ENCODE measurements at regions not wholly inside any gene's neighbourhood (a gene's known extent, or its start where the extent isn't known, plus 50 kb on each side); places are given as distances from the start of the nearest gene placed in this dataset.

DNA sequence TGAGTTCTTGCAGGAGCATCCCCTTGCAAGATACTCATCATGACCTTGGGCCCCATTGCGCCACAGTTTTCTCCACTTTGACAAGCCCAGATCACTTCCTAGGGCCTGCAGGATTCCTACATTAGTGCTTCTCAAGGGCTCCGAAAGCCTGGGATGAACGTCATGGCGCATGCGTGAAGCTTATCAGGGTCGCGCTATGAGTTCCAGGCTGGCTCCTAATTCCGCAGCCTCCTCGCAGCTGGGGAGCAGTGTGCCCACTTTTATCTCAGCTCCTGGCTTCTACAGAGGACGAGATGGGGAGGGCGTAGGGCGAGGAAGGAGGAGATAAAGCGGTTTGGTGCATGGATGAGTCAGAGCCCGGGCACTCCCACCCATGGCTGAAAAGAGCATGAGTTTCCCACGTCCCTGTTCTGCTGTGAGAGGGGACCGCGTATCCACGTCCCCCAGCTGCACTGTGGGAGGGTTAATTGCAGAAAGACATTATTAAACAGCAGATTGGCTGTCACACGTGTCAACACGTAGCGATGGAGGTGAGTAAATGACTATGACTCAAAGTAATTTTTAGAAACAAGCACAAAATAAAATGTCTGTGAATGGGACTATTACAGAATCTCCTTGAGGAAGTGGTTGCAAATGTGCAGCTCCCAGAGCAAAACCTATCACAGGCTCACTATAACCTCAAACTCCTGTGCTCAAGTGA, 72.9 kb upstream of the DSP start:
- peak; percentile 74 to 79 (median 76) for DNase-seq

DNA sequence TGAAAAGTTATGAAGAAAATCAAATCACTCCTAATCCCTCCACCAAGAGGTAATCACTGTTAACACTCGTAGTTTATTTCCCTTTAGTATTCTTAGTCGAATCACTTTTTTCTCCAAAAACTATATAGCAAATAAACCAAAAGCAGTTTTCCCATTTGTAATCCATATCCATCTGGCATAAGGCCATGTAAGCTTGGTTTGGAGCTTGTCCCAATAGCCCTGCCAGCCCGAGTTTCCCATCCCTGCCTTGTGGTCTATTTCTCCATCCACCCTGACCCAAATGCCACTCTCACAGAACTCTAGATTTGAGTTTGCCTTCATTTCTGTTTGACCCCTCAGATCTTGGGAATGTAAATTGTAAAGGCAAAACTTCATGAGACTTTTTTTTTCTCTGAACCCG, 71.8 kb upstream of the DSP start:
- no peak for DNase-seq

DNA sequence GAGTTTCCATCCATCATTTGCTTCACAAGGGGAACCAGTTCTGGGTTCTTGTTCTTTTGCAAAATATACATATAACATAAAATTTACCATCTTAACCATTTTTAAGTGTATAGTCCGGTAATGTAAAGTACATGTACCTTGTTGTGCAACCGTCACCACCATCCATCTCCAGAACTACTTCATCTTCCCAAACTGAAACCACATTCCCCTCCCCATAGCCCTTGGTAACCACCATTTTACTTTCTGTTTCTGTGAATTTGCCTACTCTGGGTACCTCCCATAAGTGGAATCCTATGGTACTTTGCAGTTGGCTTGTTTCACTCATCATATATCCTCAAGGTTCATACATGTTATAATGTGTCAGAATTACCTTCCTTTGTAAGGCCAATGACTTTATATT, 70.3 kb upstream of the DSP start:
- DNase-seq = peak; percentile 36 to 55 (median 50)

DNA sequence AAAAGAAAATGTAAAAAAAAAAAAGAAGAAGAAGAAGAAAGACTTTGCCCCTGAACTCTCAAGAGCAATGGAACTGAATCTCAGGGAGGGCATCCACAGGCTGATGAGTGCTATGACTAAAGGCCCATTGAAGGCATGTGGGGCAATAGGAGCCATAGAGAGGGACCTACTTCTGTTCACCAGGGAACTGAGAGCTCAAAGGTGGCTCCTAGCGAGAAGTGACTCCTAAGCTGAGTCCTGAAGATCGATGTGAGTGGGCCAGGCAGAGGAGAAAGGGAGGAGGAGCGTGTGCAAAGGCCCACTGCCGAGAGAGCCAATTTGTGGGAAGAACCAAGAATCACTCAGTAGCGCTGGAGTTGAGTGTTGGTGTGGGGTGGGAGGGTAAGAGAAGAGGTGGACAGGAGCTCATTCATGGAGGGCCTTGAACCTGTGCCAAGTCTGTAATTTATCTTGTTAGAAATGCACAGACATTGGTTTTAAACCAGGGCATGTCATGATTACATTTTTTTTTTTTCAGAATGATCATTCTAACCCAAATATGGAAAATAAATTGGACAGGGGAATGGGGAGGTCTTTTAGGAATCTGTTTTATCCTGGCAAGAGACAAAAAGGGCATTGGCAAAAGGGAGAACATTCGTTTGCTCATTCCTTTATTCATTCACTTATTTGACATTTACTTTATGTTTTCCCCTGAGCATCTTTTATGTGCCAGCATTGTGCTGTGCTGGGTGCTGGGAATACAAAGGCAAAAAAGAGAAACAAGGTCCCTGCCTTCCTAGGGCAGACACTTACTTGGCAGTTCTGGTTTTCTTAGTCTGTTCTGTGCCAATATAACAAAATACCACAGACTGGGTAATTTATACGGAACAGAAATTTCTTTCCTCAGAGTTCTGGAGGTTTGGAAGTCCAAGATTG, 67.4 kb upstream of the DSP start:
- DNase-seq = no peak

DNA sequence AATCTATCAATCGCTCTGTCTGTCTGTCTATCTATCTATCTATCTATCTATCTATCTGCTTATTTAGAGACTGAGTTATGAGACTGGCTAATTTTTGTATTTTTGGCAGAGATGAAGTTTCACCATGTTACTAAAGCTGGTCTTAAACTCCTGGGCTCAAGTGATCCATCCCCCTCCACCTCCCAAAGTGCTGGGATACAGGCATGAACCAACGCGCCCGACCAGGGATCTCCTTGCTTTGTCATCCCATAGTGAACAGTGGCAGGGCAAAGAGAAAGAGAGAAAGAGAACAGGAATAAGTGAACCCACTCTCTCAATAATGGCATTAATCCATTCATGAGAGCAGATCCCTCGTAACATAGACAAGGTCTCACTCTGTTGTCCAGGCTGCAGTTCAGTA, 66.4 kb upstream of the DSP start:
- no peak for DNase-seq

DNA sequence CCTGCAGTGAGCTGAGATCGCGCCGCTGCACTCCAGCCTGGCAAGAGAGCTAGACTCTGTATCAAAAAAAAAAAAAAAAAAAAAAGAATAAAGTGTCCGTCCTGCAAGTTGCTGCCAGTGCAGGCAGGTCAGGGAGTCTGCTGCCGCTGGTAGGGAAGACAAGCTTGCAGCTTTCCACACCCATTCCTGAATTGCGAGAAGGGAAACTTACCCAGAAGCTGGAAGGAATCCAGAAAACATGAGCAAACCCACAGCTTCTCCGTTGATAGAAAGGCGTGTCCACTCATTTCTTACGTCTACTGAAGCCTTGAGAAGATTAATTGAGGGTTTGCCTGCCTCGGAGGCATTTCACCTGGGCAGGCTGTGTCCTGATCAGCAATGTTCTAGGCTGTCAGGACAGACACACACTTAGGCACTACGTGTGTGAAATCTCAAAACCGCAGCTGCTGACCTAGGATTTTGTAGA, 61.6 kb upstream of the DSP start:
- DNase-seq = peak; percentile 77 to 82 (median 82)

DNA sequence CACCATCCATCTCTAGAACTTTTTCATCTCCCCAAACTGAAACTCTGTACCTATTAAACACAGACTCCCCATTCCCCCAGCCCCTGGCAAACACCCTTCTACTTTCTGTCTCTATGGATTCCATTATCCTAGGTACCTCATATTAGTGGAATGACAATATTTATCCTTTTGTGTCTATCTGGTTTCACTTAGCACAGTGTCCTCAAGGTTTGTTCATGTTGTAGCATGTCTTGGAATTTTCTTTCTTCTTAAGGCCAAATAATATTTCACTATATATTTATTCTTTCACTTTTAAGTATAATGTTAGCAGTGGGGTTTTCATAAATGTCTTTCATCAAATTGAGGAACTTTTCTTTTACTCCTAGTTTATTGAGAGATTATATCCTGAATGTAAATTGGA, 56.8 kb upstream of the DSP start:
- no peak for DNase-seq

DNA sequence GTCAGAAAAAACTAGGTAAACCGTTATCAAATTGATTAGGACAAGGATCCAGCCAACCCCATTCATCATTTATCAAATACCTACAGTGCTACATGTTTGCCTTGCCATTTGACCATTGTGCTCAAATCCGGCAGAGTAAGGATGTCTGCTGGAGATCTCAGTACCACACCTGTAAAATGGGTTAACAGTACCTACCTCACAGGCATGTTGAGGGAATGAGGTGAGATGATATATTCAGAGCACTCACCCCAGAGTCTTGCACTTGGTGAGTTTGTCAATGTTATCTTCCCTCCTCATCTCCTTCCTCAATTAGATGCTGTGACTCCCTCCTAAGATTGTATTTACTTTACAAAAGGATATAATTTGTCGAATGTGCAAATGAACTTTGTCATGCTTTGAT, 54.5 kb upstream of the DSP start:
- DNase-seq = no peak

DNA sequence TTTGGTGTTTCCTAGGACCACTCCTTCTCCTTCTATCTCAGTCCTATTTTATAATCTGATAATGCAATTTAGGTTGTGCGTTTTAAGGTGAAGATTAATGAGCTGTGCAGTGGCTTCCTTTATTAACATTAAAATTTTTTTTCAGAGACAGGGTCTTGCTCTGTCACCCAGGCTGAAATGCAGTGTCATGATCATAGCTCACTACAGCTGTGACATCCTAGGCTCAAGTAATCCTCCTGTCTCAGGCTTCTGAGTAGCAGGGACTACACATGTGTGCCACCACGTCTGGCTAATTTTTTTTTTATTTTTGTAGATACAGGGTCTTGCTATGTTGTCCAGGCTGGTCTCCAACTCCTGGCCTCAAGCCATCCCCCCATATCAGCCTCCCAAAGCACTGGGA, 53.0 kb upstream of the DSP start:
- no peak for DNase-seq

DNA sequence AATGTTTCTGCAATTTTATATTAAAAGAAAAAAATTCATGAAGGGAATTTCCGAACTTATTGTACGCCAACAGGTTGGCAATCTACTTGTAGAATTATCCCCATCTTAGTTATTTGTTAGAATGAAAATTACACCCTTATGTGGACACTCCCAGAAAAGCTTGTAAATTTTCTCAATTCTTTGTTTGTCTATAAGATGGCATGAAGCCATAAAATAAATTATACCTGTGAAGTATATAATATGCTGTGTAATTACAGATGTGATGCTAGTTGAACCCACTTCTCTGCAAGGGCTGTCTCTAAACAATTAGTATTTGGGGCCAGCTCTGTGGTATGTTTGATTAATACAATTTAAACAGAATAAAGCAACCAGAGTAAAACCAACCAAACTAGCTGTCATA, 52.1 kb upstream of the DSP start:
- no peak for DNase-seq

Data from suppressor macrophage treated with lipopolysaccharide for 1 hour (primary cell).